Liver (tissue), 3 donors: ENCODE measurements at regions not wholly inside any gene's neighbourhood (a gene's known extent, or its start where the extent isn't known, plus 50 kb on each side); places are given as distances from the start of the nearest gene placed in this dataset.

Experiments
- EGR1 ChIP-seq, 2 donors: IDR thresholded peaks; 2 replicates each; pipeline ENCODE4 v1.6.1; 2016 to 2018; ENCODE audit warnings: antibody characterized with exemption in 2 of 2, low read depth in 2 of 2
- FOXA1 ChIP-seq: IDR thresholded peaks from 2 replicates; pipeline ENCODE4 v1.6.1; 2016; ENCODE audit warnings: antibody characterized with exemption
- GABPA ChIP-seq, 2 donors: IDR thresholded peaks in 1 of 2; conservative IDR thresholded peaks in 1 of 2; 2 replicates each; pipeline ENCODE4 v1.6.1; 2016; ENCODE audit warnings: antibody characterized with exemption in 2 of 2, mild to moderate bottlenecking in 1 of 2, moderate library complexity in 1 of 2
- JUND ChIP-seq, 2 donors: IDR thresholded peaks; 2 replicates each; pipeline ENCODE4 v1.6.1; 2016; ENCODE audit warnings: antibody characterized with exemption in 2 of 2
- NR2F2 ChIP-seq: IDR thresholded peaks from 2 replicates; pipeline ENCODE4 v1.6.1; 2016; ENCODE audit warnings: antibody characterized with exemption
- RAD21 ChIP-seq, 2 donors: IDR thresholded peaks; 2 replicates each; pipeline ENCODE4 v1.6.1; 2016; ENCODE audit warnings: antibody characterized with exemption in 2 of 2, mild to moderate bottlenecking in 2 of 2
- REST ChIP-seq: IDR thresholded peaks from 2 replicates; pipeline ENCODE4 v1.6.1; 2016; ENCODE audit warnings: antibody characterized with exemption, mild to moderate bottlenecking
- SP1 ChIP-seq: IDR thresholded peaks from 2 replicates; pipeline ENCODE4 v1.6.1; 2018; ENCODE audit warnings: antibody characterized with exemption, mild to moderate bottlenecking
- TAF1 ChIP-seq: conservative IDR thresholded peaks from 2 replicates; pipeline ENCODE4 v1.6.1; 2016; ENCODE audit warnings: antibody characterized with exemption, mild to moderate bottlenecking
- YY1 ChIP-seq: IDR thresholded peaks from 2 replicates; pipeline ENCODE4 v1.6.1; 2016; ENCODE audit warnings: antibody characterized with exemption, mild to moderate bottlenecking
- TF ChIP-seq, protein P1 (sequence below): fragments of 150-350 bp; IDR thresholded peaks from 2 replicates; pipeline ENCODE4 v1.5.1; 2017; ENCODE audit warnings: improper control_type of control experiment, low read depth, low read length; ENCODE audit not compliant: missing input control
- TF ChIP-seq, protein P2 (sequence below): IDR thresholded peaks from 2 replicates; pipeline ENCODE4 v1.6.1; 2016; ENCODE audit warnings: antibody characterized with exemption
- TF ChIP-seq, protein P3 (sequence below): IDR thresholded peaks from 2 replicates; pipeline ENCODE4 v1.6.1; 2016; ENCODE audit warnings: antibody characterized with exemption
- donor health status: healthy.
- donor health status: healthy.

DNA sequence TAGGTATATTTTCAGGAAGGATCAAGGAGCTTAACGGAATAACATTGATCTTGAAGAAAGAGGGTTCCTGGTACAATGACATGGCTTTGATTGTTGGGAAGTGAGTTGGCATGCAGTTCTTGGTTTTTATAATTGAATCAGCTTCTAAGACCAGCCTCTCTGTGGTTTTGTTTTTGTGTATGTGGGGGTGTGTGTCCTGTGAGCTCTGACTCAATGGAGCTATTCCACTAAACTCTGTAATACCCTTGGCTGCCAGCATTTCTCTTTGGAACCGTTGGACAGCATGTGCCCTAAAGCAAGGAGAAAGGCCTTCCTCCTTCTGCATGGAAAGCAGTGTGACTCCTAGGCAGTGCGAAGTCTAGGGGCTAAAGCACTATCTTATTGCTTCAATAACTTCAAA lies 124.8 kb downstream of the EDEM1 start:
- TF ChIP-seq SP1 = no peak
- TF ChIP-seq, protein P1, sequence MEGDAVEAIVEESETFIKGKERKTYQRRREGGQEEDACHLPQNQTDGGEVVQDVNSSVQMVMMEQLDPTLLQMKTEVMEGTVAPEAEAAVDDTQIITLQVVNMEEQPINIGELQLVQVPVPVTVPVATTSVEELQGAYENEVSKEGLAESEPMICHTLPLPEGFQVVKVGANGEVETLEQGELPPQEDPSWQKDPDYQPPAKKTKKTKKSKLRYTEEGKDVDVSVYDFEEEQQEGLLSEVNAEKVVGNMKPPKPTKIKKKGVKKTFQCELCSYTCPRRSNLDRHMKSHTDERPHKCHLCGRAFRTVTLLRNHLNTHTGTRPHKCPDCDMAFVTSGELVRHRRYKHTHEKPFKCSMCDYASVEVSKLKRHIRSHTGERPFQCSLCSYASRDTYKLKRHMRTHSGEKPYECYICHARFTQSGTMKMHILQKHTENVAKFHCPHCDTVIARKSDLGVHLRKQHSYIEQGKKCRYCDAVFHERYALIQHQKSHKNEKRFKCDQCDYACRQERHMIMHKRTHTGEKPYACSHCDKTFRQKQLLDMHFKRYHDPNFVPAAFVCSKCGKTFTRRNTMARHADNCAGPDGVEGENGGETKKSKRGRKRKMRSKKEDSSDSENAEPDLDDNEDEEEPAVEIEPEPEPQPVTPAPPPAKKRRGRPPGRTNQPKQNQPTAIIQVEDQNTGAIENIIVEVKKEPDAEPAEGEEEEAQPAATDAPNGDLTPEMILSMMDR = no peak
- TF ChIP-seq, protein P2, sequence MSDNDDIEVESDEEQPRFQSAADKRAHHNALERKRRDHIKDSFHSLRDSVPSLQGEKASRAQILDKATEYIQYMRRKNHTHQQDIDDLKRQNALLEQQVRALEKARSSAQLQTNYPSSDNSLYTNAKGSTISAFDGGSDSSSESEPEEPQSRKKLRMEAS = no peak
- no peak for TF ChIP-seq TAF1
- TF ChIP-seq JUND (IDR thresholded peaks at IDR 0.05) = no peak
- no peak for TF ChIP-seq RAD21 (IDR thresholded peaks at IDR 0.05)
- TF ChIP-seq YY1 = no peak
- TF ChIP-seq FOXA1 = no peak
- TF ChIP-seq REST = no peak
- no peak for TF ChIP-seq EGR1 (IDR thresholded peaks at IDR 0.05; ENCODE audit: low read depth in 2 of 2)
- TF ChIP-seq GABPA (IDR thresholded peaks at IDR 0.05 in 1 of 2, conservative IDR thresholded peaks at IDR 0.05 in 1 of 2) = no peak
- TF ChIP-seq, protein P3, sequence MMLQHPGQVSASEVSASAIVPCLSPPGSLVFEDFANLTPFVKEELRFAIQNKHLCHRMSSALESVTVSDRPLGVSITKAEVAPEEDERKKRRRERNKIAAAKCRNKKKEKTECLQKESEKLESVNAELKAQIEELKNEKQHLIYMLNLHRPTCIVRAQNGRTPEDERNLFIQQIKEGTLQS = no peak
- TF ChIP-seq NR2F2 = no peak
